Activated T-helper 9 cell treated with anti-CD3 and anti-CD28 coated beads, Interleukin-2, amount 50 U/mL, for 16 hours (primary cell): ENCODE measurements at regions not wholly inside any gene's neighbourhood (a gene's known extent, or its start where the extent isn't known, plus 50 kb on each side); places are given as distances from the start of the nearest gene placed in this dataset.
"Not testable (repeated sequence)": the region's sequence is repeated elsewhere in the genome, so short reads cannot be mapped to it uniquely, and the experiment has no call there.

ENCODE experiments used
- DNase-seq: peaks from one replicate; pipeline ENCODE4 v3.0.0-alpha.2; 2020; ENCODE audit warnings: low read depth

DNA sequence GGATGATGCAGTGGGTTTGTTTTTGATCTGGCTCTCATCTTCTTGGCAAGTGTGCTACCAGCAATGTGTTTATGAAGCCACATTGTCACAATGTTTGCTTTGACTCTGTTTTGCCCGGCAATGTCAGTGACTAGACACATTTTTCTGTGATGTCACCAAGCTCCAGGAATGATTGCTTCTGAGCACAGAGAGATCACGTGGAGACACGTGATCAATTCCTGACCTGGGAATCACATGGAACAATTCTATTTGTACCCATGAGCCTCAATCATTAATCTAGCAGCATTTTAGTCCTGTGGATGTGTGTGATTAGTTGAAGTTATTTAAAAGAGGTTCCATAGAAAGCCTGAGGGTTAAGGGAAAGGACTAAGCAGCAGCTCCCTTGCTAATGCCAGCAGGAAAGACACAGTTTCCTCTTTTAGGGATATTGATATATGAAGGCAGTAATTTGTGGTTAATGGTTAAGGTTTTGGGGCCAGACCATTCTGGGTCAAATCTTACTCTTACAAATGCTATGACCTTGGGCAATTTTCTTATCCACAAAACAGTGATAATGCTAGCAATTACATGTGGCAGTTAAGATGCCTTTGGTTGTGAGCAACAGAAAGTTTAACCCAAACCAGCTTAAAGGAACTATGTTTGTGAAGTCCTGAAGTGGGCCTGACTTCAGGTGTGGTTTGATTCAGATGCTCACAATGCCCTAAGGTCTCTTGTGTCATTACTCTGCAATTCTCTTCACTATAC is 59.0 kb downstream of the FASLG start:
- no peak for DNase-seq

GRCh38 chr1:172719066-172719627 is 60.2 kb downstream of the FASLG start:
- no peak for DNase-seq

DNA sequence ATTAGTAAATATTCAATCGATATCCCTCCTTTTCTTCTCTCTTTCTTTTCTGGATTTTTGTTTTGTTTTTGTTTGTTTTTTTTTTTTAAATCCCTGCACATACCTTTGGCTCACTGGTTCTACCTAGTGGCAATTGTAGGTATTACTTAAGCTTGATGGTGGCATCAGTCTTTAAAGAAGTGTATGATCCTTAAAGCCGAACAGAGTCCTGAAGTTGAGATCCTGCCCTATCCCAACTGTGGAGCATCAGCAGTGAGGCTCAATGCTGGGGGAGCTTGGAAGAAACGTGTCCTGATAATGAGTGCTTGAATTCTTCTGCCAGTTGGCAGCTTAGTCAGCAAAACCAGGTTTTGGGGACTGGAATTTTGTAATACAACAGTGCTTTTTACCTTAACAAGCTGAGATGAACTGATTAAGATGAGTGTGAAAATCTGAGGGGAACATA is 60.8 kb downstream of the FASLG start:
- no peak for DNase-seq

- no peak for DNase-seq
Observed at GRCh38 chr1:172720339-172720738, 61.4 kb downstream of the FASLG start.

DNA sequence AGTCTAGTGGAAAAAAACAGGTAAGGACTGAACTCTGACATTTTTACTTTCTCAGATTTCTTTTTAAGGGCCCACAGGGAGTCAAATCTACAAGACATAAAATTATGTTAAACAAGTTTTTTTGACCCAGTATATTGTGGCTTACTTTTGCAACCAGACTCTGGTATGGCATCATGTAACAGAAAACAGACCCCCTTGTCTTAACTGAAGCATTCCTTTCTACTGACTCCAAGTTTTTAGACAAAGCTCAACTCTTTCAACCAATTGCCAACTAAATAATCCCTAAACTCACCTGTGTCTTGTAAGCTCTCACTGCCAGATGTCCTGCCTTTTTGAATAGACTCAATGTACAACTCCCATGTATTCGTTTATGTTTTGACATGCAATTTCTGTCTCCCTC is 64.3 kb downstream of the FASLG start:
- DNase-seq, result no peak

DNA sequence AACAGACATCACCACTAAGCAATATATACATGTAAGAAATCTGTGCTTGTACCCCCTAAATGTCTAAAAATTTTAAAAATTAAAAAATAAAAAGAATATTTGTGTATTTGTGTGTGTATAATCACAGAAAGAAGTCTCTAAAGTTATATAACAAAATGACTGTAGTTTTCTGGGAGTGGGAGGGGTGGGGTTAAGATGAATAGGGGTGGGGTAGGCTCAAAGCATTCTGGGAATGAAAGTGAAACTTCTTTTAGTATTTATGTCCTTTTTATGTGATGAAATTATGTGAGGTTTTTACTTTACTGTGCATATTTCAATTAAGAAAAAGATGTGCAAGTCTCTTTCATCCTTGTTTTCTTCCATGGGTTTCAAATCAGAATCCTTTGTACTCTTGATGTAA is 65.3 kb downstream of the FASLG start:
- no peak for DNase-seq

DNA sequence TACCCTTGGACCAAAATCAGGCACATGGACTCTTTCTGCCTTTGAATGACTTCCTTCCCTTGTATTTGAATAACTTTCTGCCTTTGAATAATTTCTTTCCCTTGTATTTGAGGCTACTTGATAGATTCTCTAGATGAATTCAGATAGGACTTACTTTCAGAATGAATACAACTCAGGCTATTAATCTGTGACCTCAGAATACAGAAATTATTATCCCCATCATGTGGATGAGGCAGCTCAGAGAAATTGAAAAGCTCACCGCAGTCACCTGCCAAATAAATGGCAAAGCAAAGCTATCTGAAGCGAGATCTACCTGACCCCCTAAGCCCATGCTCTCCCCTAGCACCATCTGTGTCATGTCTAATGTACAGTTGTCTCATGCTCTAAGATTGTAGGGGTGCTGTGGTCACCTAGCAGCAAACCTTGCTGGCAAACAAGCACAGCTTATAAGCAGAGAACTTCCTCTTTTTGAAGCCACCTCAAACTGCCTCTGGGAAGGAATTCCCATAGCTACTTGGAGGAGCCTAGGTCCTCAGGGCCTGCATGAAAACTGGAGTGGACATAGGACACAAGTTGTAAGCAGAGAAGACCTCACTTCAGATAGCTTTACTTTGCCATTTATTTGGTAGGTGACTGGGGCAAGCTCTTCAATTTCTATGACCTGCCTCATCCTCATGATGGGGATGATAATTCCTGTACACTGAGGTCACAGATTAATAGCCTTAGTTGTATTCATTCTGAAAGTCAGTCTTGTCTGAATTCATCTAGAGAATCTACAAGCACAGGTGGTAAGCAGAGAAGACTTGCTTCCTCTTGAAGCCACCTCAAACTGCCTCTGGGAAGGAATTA is 66.1 kb downstream of the FASLG start:
- no peak for DNase-seq

GRCh38 chr1:172726740-172727139 is 67.8 kb downstream of the FASLG start:
- DNase-seq, result no peak

GRCh38 chr1:172727275-172727857 is 68.5 kb downstream of the FASLG start:
- DNase-seq, result no peak

GRCh38 chr1:172727956-172728603 is 69.2 kb downstream of the FASLG start:
- peak; percentile 23 for DNase-seq

GRCh38 chr1:172728705-172729104 is 69.8 kb downstream of the FASLG start:
- not testable (repeated sequence) for DNase-seq

DNA sequence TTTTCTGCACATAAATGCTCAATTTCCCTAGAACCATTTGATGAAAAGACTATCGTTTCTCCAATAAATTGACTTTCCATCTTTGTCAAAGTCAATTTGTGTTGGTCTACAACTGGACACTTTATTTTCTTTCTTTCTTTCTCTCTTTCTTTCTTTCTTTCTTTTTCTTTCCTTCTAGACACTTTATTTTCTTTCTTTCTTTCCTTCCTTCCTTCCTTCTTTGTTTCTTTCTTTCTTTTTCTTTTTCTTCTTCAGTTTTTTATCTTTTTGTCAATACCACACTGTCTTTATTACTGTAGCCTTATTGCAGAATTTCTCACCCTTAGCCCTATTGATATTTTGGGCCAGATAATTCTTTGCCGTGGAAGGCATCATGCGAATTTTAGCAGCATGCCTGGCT is 73.5 kb downstream of the FASLG start:
- no peak for DNase-seq

- DNase-seq, result no peak
Observed at GRCh38 chr1:172733815-172734214, 74.9 kb downstream of the FASLG start.

DNA sequence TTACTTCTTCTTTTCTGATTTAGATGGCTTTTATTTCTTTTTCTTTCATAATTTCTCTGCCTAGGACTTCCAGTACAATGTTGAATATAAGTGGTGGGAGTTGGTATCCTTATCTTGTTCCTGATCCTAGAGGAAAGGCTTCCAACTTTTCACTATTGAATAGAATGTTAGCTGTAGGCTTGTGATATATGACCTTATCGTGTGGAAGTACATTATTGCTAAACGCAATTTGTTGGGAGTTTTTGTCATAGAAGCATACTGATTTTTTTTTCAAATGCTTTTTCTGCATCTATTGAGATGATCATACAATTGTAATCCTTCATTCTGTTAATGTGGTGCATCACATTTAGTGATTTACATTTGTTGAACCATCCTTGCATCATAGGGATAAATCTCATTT is 79.5 kb downstream of the FASLG start:
- no peak for DNase-seq

DNA sequence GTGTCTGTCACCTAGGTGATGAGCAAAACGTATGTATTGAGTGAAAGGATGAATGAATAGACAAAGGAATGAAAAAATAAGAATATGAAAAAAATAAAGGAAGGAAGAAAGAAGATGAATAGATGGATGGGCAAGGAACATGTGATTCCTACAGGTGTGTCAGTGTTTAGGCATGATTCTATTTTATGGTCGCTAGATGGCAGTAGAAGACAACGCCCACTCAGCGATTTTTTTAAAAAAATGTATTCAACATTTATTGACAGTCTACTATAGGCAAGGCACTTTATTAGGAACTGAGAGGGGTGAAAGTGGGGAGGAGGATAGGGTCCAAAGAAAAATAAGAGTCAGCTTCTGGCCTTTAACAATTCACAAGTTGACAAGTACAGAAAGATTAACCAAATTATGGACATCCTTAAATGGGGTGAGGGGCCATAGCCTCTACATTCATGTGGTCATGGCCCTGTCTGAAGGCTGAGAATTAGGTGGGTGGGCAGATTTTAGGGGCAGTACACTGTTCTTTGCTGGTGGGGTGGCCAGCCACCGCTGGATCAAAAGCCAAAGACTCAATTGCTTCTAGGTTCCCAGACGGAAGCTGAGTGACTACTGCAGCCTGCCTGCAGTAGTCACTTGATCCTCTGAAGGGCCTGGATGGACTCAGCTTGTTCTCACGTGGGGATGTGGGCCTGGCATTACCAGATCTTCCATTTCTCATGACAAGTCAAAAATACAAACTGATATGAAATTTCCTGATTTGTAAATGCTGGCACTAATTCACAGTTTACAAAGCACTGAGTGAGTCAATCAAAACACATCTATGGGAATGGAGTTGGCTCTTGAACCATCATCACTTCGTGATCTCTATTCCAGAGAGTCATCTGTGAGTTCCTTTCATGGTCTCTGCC is 83.9 kb downstream of the FASLG start:
- DNase-seq, result no peak

DNA sequence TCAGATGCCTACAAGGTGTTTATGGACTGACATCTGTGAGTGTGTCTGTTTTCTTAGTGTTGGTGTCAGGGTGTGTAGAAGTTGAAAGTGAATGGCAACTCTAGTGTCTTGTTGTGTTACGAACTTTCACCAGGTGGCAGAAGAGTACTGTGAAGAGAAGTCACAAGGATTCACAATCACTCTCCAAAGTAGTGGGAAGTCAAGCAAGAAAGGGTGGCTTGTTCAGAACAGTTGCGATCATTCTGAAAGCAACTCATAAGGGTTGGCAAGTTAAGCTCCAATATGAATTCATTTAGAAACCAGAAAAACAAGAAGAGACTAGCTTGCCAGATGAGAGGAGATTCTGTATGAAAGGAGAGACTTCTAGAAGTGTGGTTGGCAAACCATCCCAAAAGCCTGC is 86.1 kb downstream of the FASLG start:
- DNase-seq, result no peak

- DNase-seq, result peak; percentile 1
Observed at GRCh38 chr1:172746091-172746949, 87.4 kb downstream of the FASLG start.

GRCh38 chr1:172748201-172748600 is 89.3 kb downstream of the FASLG start:
- no peak for DNase-seq

GRCh38 chr1:172751683-172752082 is 92.8 kb downstream of the FASLG start:
- no peak for DNase-seq

DNA sequence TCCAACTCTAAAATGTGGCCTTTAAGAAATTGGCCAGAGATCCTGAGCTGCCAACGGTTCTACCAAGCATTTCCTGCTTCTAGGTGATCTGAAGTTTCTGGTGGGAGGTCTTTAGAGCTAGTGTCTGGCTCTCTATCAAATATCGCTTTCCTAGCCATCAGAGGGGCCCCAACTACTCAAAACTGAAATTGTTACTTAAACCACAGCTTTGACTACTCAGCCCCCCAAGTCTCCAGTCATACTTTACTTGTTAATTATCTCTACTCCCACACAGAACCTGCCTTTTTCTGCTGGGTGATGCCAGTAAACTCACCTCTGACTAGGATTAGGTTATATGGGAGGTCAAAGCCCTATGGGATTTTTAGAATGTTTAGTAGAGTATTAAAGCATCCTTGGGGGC is 95.1 kb downstream of the FASLG start:
- DNase-seq, result no peak
